ENCODE measurements at regions not wholly inside any gene's neighbourhood (a gene's known extent, or its start where the extent isn't known, plus 50 kb on each side); places are given as distances from the start of the nearest gene placed in this dataset.

GRCh38 chr13:105612541-105612940, 922.9 kb downstream of the EFNB2 start:
- DNase-seq (ENCODE audit: low read depth in 2 of 2), result no peak

DNA sequence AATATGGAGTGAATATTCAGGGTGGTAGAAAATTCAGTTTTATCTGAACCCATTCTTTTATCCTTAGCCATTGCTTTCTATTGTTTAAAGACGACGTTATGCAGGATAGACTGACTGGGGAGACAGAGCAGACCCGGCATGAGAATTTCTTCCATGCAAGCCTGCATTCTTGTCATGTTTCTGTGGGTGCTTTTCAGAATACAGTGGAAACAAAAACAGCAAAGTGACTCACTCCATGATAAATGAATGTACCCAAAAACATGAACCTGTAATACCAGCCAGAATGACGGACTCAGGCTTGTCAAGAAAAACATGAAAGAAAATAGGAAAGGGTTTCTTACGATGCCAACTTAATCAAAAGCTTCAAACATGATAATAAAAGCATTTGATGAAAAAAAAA, 924.0 kb downstream of the EFNB2 start:
- no peak for DNase-seq (ENCODE audit: low read depth in 2 of 2)

GRCh38 chr13:105608104-105608503, 927.4 kb downstream of the EFNB2 start:
- DNase-seq (ENCODE audit: low read depth in 2 of 2), result no peak

DNA sequence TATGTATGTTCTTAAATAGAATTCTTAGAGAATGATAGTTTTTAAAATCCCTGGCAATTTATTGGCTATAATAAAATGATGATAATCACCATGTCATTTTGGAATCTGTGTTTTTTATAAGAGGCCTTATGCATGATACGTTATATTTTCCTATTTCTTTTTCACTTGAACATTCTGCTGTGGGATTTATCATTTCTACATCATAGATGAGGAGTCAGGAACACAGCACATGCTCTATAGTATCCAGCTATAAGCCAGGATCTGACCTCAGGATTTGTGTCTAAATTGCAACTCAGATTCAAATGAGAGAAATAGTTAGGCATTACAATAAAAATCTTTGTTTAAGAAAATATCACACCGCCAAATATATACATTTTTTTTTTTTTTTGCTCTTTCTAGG, 928.0 kb downstream of the EFNB2 start:
- no peak for DNase-seq (ENCODE audit: low read depth in 2 of 2)

DNA sequence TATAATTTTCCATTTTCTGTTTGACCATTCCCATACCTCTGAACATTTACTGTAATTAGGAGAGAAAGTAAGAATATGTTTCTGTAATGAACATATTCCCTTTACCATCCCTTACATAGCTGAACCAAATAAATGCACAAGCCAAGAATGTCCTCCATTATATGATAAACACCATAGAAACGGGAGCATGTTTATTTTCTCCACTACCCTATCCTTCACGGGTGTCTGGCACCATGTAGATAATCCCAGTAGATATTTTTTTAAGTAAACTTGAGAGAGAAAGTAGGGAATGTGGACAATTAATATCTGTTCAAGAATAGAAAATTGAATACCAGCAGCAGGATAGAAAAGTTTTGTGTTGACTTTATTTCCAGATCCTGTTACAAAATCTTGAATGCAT, 928.4 kb downstream of the EFNB2 start:
- no peak for DNase-seq (ENCODE audit: low read depth in 2 of 2)

- no peak for DNase-seq (ENCODE audit: low read depth in 2 of 2)
Observed at GRCh38 chr13:105602956-105603670, 932.3 kb downstream of the EFNB2 start.

GRCh38 chr13:105599477-105600037, 935.9 kb downstream of the EFNB2 start:
- DNase-seq (ENCODE audit: low read depth in 2 of 2), result no peak

DNA sequence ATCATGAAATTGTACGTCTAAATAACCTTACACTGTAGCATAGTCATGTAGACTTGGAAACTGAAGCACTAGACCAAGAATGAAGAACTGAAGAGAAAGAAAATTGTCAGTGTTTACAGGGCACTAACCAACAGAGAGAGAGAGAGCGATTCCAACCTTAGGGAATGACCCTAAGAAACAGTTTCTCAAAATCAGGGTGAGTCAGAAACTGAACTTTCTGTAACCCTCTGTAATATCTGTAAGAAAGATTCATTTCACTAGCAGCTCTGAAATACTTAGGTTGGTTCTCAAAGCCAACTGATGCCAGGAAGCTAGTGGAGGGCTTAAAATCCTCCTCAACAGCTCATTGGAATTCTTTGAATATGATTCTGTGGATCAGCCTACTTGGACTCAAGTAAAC, 936.9 kb downstream of the EFNB2 start:
- no peak for DNase-seq (ENCODE audit: low read depth in 2 of 2)

- no peak for DNase-seq (ENCODE audit: low read depth in 2 of 2)
Observed at GRCh38 chr13:105597573-105597972, 937.9 kb downstream of the EFNB2 start.

DNA sequence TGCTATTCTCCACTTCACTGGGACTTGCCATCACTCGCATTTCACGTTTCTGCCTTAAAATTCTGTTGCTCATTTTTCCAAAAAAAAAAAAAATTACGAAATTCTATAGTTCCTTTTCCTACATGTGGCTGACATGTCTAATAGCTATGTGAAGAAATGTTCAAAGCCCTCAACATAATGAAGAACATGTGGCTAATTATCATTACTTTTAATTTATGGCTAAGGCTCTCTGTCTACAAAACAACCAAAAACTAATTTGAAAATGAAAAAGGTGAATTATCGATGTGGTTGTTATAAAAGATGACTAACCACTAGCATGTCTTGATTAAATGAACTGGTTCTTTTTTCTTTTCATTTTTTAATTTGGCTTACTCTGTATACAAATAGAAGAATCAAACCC, 940.0 kb downstream of the EFNB2 start:
- no peak for DNase-seq (ENCODE audit: low read depth in 2 of 2)

DNA sequence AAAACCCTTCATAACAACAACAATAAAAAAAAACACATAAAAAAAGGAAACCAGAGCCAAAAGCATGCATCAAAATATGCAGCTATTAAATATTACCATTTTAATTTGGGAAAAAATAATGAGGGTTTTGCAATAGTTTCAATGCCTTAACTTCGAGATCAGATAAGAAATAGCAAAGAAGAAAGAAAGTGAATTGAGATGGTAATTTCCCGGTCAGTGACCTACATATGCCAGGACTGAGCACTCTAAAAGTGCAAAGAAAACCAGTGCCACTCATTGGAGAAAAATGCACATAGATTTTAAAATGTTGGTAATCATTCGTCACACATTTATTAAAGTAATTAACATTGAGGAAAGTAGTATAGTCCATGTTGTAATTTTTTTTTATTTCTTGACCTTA, 944.2 kb downstream of the EFNB2 start:
- no peak for DNase-seq (ENCODE audit: low read depth in 2 of 2)

- DNase-seq (ENCODE audit: low read depth in 2 of 2), result no peak
Observed at GRCh38 chr13:105587786-105588185, 947.7 kb downstream of the EFNB2 start.

DNA sequence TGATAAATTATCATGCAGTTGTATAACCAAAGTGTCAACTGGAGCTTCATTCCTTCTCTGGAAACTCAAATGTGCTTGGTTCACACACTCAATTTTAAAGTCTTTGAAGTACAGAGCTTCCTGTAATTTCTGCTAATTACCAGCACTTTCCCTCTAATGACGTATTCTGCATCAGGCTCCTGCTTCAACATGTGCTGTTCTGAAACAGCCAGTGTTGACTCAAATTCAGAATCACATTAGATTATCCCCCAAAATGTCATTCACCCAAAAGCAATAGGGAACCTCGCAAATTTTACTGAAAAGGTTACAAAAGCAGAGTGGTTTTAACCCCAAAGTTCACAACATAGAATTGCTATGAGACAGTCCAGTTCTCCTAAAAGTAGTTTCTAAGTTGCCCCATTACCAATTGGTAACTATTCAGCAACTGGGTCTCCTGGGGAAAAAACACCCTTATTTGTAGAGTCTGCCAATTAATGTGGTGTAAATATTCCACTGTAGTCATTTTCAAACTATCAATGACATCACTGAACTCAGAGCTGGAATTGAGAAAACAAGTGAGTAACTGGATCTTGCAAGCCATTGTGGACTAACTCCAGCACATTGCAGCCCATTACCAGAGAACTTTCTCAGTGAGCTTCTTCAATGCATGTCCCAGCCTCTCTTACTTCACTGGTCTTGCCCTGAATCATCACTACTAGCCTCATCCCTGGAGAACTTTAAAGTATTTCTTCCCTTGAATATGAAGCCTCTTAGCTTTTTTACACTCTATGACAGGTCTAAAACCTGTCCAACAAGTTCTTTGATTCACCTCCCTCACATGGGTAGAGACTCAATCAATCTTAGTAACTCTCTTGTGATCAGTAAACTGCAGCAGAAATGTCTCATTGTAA, 955.4 kb downstream of the EFNB2 start:
- no peak for DNase-seq (ENCODE audit: low read depth in 2 of 2)

DNA sequence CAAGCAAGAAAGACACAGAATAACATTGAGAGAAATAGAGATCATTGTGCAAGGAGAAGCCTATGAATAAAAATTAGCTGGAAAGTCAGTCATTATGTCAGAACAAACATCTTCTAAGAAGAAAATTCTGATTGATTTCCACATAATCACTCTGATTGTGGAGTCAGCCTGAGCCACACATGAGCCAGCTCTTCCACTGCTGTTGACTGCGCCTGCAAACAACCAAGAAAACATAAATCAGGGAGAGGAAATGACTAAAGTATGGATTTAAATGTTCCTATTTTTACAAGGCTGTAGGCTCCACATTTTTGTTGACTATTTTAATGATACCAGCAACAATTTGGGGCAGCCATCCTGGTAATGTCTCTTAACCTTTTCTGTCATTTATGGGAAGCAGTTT, 962.3 kb downstream of the EFNB2 start:
- DNase-seq (ENCODE audit: low read depth in 2 of 2), result no peak

GRCh38 chr13:105572401-105572800, 963.1 kb downstream of the EFNB2 start:
- DNase-seq (ENCODE audit: low read depth in 2 of 2), result no peak

- no peak for DNase-seq (ENCODE audit: low read depth in 2 of 2)
Observed at GRCh38 chr13:105569816-105570215, 965.6 kb downstream of the EFNB2 start.

DNA sequence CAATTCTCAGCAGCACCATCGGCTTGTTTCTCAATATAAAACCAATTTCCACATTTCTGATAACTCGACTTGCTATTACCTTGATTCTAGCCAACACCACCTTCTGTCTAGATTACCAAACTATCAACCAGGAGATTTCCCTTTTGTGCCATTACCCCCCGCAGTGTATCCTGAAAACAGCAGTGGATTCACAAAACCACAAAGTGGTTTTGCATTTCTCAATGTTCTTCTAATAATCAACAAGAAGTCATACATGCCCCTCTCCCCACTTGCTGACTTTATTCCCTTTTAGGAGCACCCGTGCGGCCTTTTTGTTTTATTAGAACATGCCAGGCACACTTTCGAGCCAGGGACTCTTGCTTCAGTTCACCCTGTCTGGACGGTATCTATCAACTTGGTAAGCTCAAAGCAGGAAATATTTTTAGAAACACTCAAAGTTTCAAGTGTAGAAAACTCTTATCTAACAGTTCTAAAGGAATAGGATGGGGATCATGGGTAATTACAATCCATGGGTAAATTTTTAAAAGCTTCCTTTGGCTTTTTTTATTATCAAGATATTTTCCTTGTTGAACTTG, 967.4 kb downstream of the EFNB2 start:
- DNase-seq (ENCODE audit: low read depth in 2 of 2), result no peak

DNA sequence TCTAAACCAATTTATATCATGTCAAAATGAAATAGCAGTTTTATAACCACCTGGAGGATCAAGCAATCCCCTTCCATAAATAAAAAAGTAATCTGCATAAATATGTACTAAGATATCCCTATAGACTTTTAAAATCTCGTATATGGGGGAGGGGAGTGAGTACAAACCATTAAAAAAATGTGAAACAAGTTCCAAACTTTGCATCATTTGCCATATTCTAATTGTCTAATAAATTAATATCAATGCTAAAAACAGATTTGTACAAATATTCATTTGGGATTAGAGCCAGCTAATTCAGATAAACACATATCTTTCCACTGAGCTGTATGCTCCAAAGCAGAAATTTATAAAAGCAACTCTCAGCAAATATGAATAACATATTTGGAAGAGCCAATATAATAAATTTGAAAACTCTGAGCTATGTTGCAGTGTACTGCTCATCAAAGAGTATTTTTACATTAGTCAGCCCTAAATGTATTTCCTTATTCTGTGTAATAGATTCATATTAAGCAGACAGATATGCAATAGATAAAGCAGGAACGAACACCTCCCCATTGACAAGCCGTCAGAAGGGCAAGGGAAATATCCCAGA, 970.2 kb downstream of the EFNB2 start:
- DNase-seq (ENCODE audit: low read depth in 2 of 2), result no peak

DNA sequence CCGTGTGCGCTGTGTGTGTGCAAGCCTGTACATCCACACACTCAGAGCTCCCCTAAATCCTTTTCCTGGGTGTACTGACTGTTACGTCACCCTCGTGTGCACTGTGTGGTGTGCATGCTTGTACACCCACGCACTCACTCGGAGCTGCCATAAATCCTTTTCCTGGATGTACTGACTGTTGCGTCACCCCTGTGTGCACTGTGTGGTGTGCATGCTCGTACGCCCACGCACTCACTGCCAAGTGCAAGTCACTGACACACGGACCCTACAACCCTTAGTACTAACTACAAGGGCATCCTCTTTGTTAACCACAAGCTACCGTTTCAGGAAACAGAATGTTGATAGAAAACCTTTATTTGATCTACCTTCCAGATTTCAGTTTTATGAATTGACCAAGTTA, 983.4 kb downstream of the EFNB2 start:
- DNase-seq (ENCODE audit: low read depth in 2 of 2), result no peak

GRCh38 chr13:105547851-105548250, 987.6 kb downstream of the EFNB2 start:
- no peak for DNase-seq (ENCODE audit: low read depth in 2 of 2)

DNA sequence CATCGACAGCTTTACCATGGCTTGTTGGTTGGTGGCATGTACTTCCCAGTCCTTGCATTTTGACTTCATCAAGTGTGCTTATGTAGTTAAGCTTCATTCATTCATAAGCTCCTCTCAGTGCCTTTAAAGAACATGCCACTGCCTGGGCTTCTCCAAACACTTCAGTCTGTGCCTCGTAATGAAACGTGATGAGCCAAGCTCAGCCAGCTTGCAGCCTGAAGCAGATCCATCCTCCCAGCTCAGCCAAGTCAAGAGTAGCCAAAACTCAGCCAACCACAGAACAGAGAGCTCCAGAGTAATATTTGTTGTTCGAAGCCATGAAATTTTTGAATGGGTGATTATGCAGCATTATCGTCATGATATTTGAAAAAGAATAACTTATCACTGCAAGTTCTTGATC, 989.7 kb downstream of the EFNB2 start:
- DNase-seq (ENCODE audit: low read depth in 2 of 2), result no peak

DNA sequence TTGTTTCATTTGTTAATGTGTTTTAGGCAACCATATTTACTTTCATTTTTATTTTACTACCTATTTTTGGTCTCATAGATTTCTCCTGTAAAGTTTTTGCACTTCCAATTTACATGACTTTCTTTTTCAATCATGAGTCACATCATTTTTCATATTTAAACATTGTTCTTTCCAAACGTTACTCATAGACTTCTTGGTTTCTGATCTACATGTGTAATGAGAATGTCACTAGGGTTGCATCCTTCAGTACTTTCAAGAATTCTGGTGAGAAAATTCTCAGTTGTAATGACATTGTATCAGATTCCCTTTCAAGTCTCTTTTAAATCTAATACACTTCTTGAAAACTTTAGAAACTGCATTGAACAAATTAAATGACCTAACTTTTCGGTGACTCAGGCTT, 991.7 kb downstream of the EFNB2 start:
- DNase-seq (ENCODE audit: low read depth in 2 of 2), result no peak

Data from stimulated activated CD4-positive, alpha-beta T cell treated with anti-CD3 and anti-CD28 coated beads, Interleukin-12 subunit alpha, Interleukin-12 subunit beta, amount 100 ng/mL, for 24 hours (primary cell).